ENCODE measurements at regions not wholly inside any gene's neighbourhood (a gene's known extent, or its start where the extent isn't known, plus 50 kb on each side); places are given as distances from the start of the nearest gene placed in this dataset.

DNA sequence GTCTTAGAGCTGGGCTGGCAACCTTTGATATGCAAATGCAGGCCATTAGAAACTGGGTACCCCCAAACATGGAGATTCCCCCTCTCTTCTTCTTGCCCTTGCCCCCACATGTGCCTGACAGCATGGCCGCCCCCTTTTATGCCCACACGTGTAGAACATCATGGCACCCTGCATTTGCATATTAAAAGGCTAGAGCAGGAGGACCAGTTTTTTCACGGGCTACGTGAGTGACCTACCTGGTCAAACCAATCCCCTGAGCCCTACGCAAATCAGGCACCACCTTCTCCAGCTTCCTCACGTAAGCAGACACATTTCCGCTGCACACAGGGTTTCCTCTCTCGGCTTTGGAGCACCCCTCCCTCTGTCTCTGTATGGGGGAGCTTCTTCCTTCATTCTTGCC, 110.9 kb upstream of the COPS8 start:
- TF ChIP-seq POLR2AphosphoS5 (IDR thresholded peaks at IDR 0.05; ENCODE audit: borderline replicate concordance, low read depth, low read length) = no peak
- TF ChIP-seq EZH2 (IDR thresholded peaks at IDR 0.05) = no peak
- TF ChIP-seq FOXP2 (optimal IDR thresholded peaks at IDR 0.05; ENCODE audit: control extremely low read depth, extremely low read length, insufficient read depth) = no peak
